DOHH2 (cell line): ENCODE measurements at regions not wholly inside any gene's neighbourhood (a gene's known extent, or its start where the extent isn't known, plus 50 kb on each side); places are given as distances from the start of the nearest gene placed in this dataset.

Experiments
- H3F3A ChIP-seq: fragments of 200-600 bp; sonication (generic), shearing (Covaris generic); 2 replicates; pipeline ENCODE4 v1.6.0; 2016; ENCODE audit warnings: antibody characterized with exemption, mild to moderate bottlenecking; ENCODE audit not compliant: control insufficient read depth, insufficient read depth
- H3K27ac ChIP-seq: fragments of 200-600 bp; sonication (generic); 2 replicates; pipeline ENCODE4 v1.5.1; 2014; ENCODE audit warnings: low read depth, mild to moderate bottlenecking, low read length, moderate library complexity
- H3K27me3 ChIP-seq: fragments of 200-600 bp; sonication (generic); 2 replicates; pipeline ENCODE4 v1.6.1; 2014; ENCODE audit warnings: mild to moderate bottlenecking, low read length, mixed read lengths; ENCODE audit not compliant: control insufficient read depth
- H3K36me3 ChIP-seq: fragments of 200-600 bp; sonication (generic); 2 replicates; pipeline ENCODE4 v1.6.1; 2014; ENCODE audit warnings: mild to moderate bottlenecking, low read length, moderate library complexity, mixed read lengths; ENCODE audit not compliant: control insufficient read depth
- H3K4me1 ChIP-seq: fragments of 200-600 bp; sonication (generic); 2 replicates; pipeline ENCODE4 v1.6.1; 2014; ENCODE audit warnings: mild to moderate bottlenecking, low read length, mixed read lengths; ENCODE audit not compliant: control insufficient read depth
- H3K4me2 ChIP-seq: fragments of 200-600 bp; sonication (generic); 2 replicates; pipeline ENCODE4 v1.6.0; 2014; ENCODE audit warnings: mild to moderate bottlenecking, low read length, moderate library complexity
- H3K4me3 ChIP-seq: fragments of 200-600 bp; sonication (generic); 2 replicates; pipeline ENCODE4 v1.5.1; 2014; ENCODE audit warnings: mild to moderate bottlenecking, low read length, mixed read lengths
- H3K79me2 ChIP-seq: fragments of 200-600 bp; sonication (generic); 2 replicates; pipeline ENCODE4 v1.6.1; 2014; ENCODE audit warnings: mild to moderate bottlenecking, low read length, mixed read lengths; ENCODE audit not compliant: control insufficient read depth
- H3K9me2 ChIP-seq: fragments of 200-600 bp; sonication (generic); replicated peaks from 2 replicates; pipeline ENCODE4 v1.6.1; 2014; ENCODE audit warnings: mild to moderate bottlenecking, low read length, mixed read lengths; ENCODE audit not compliant: control insufficient read depth
- H3K9me3 ChIP-seq: fragments of 200-600 bp; sonication (generic); 2 replicates; pipeline ENCODE4 v1.6.1; 2014; ENCODE audit warnings: antibody characterized with exemption, low read length, mixed read lengths; ENCODE audit not compliant: control insufficient read depth, insufficient read depth
- H4K20me1 ChIP-seq: fragments of 200-600 bp; sonication (generic); 2 replicates; pipeline ENCODE4 v1.6.0; 2014; ENCODE audit warnings: low read depth, mild to moderate bottlenecking, antibody characterized with exemption, low read length, moderate library complexity; ENCODE audit not compliant: control insufficient read depth, insufficient read depth
- CTCF ChIP-seq: fragments of 200-600 bp; sonication (generic); IDR thresholded peaks from one replicate; pipeline ENCODE4 v1.5.1; 2014; ENCODE audit warnings: antibody characterized with exemption, mild to moderate bottlenecking, low read depth, low read length; ENCODE audit not compliant: poor library complexity, severe bottlenecking
- EZH2phosphoT487 ChIP-seq: fragments of 200-600 bp; sonication (generic); IDR thresholded peaks from 2 replicates; pipeline ENCODE4 v1.6.1; 2017; ENCODE audit warnings: borderline replicate concordance, mild to moderate bottlenecking, antibody characterized with exemption, low read length, moderate library complexity, mixed read lengths

- H3K36me3 ChIP-seq: no peaks in the 10 kb centered on the region
- H3K9me3 ChIP-seq: no peaks in the 10 kb centered on the region
- TF ChIP-seq CTCF (no peak), EZH2phosphoT487 (no peak)
- H3K4me3 ChIP-seq: no peak overlapping the region
- no peaks in the 10 kb centered on the region for H3K4me1 ChIP-seq
- H3K9me2 ChIP-seq: no peaks in the 10 kb centered on the region
- H3K4me2 ChIP-seq: no peak overlapping the region
- no peaks in the 10 kb centered on the region for H4K20me1 ChIP-seq
- peaks cover 8% of the 10 kb centered on the region for H3K27me3 ChIP-seq
- no peaks in the 10 kb centered on the region for H3F3A ChIP-seq
- H3K27ac ChIP-seq: no peak overlapping the region
- no peaks in the 10 kb centered on the region for H3K79me2 ChIP-seq
These were observed 160.0 kb downstream of the KCNA5 start for GRCh38 chr12:5203720-5204119.

- Histone ChIP-seq H3K27me3 (peaks cover 6% of the 10 kb centered on the region), H4K20me1 (no peaks in the 10 kb centered on the region), H3K9me3 (no peaks in the 10 kb centered on the region), H3K79me2 (no peaks in the 10 kb centered on the region), H3K4me3 (no peak overlapping the region), H3K27ac (no peak overlapping the region), H3K36me3 (no peaks in the 10 kb centered on the region), H3K9me2 (no peaks in the 10 kb centered on the region), H3F3A (no peaks in the 10 kb centered on the region), H3K4me1 (no peaks in the 10 kb centered on the region), H3K4me2 (no peak overlapping the region)
- no peak for TF ChIP-seq CTCF
These were observed 160.6 kb downstream of the KCNA5 start for GRCh38 chr12:5204271-5204670.

- H3K27ac ChIP-seq: no peak overlapping the region
- no peaks in the 10 kb centered on the region for H3F3A ChIP-seq
- H3K36me3 ChIP-seq: no peaks in the 10 kb centered on the region
- H3K9me3 ChIP-seq: no peaks in the 10 kb centered on the region
- no peaks in the 10 kb centered on the region for H3K4me1 ChIP-seq
- no peaks in the 10 kb centered on the region for H3K9me2 ChIP-seq
- no peaks in the 10 kb centered on the region for H3K79me2 ChIP-seq
- H3K4me2 ChIP-seq: no peak overlapping the region
- H4K20me1 ChIP-seq: no peaks in the 10 kb centered on the region
- TF ChIP-seq CTCF: no peak
- no peak for TF ChIP-seq EZH2phosphoT487
- H3K27me3 ChIP-seq: peaks cover 6% of the 10 kb centered on the region; the same call in 1 of the 2 replicates
- no peak overlapping the region for H3K4me3 ChIP-seq
These were observed 161.2 kb downstream of the KCNA5 start for GRCh38 chr12:5204831-5205230.
